ENCODE measurements at regions not wholly inside any gene's neighbourhood (a gene's known extent, or its start where the extent isn't known, plus 50 kb on each side); places are given as distances from the start of the nearest gene placed in this dataset.

DNA sequence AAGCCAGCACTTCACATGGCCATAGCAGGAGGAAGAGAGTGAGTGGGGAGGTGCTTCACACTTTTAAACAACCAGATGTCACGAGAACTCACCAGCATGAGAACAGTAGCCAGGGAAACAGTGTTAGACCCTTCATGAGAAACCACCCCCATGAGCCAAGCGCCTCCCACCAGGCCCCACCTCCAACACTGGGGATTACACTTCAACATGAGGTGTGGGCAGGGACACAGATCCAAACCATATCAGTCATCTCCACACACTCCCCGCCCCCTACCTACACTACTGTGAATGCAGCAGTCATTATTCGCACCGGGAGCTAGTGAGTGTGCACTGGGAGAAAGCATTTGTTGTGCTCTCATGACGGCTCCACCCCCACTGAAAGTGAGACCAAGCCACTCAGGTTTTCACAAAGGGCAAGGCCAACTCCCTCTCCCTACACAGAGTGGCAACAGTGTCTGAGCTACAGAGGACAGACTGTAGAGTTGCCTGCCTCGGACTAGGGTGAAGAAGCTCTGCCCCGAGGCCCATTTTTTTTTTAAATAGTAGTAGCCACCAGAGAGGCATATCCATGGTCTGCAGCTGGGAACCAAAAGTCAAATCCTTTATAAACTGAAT is 125.6 kb downstream of the BARHL2 start:
- H3K4me2 ChIP-seq (ENCODE audit: low read length) = no peak overlapping the region
- no peak overlapping the region for H2AFZ ChIP-seq (ENCODE audit: low read depth, low read length)
- TF ChIP-seq, protein P1, sequence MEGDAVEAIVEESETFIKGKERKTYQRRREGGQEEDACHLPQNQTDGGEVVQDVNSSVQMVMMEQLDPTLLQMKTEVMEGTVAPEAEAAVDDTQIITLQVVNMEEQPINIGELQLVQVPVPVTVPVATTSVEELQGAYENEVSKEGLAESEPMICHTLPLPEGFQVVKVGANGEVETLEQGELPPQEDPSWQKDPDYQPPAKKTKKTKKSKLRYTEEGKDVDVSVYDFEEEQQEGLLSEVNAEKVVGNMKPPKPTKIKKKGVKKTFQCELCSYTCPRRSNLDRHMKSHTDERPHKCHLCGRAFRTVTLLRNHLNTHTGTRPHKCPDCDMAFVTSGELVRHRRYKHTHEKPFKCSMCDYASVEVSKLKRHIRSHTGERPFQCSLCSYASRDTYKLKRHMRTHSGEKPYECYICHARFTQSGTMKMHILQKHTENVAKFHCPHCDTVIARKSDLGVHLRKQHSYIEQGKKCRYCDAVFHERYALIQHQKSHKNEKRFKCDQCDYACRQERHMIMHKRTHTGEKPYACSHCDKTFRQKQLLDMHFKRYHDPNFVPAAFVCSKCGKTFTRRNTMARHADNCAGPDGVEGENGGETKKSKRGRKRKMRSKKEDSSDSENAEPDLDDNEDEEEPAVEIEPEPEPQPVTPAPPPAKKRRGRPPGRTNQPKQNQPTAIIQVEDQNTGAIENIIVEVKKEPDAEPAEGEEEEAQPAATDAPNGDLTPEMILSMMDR (IDR thresholded peaks at IDR 0.05; ENCODE audit: insufficient read depth, low read depth, low read length) = no peak
- TF ChIP-seq EZH2 (IDR thresholded peaks at IDR 0.05; ENCODE audit: insufficient read depth, low read length) = no peak
- Mint-ChIP-seq H3K27ac (ENCODE audit: unreplicated experiment) (no peak overlapping the region), H3K4me3 (ENCODE audit: unreplicated experiment) (no peak overlapping the region), H3K9me3 (ENCODE audit: unreplicated experiment) (peaks cover 7% of the 10 kb centered on the region), H3K4me1 (ENCODE audit: low read depth, unreplicated experiment) (no peaks in the 10 kb centered on the region), H3K36me3 (ENCODE audit: low read depth, unreplicated experiment) (no peaks in the 10 kb centered on the region), H3K27me3 (ENCODE audit: low read depth, unreplicated experiment) (peaks cover 3% of the 10 kb centered on the region)
- no peaks in the 10 kb centered on the region for H3K36me3 ChIP-seq (ENCODE audit: insufficient read depth, low read length)
- no peak overlapping the region for H3K27ac ChIP-seq (ENCODE audit: low read depth, low read length)
- H3K9me3 ChIP-seq (ENCODE audit: insufficient read depth, low read depth, low read length) = no peaks in the 10 kb centered on the region
- no peaks in the 10 kb centered on the region for H3K79me2 ChIP-seq (ENCODE audit: insufficient read depth, low read length)
- H3K4me3 ChIP-seq (ENCODE audit: insufficient read depth, low read depth, low read length) = no peak overlapping the region
- FAIRE-seq (no peak), DNase-seq (ENCODE audit: low read depth) (no peak)
- H4K20me1 ChIP-seq (ENCODE audit: insufficient read depth, low read length) = no peaks in the 10 kb centered on the region
- no peak overlapping the region for H3K9ac ChIP-seq (ENCODE audit: low read length)
- H3K27me3 ChIP-seq (ENCODE audit: insufficient read depth, low read length) = no peaks in the 10 kb centered on the region
- no peaks in the 10 kb centered on the region for H3K4me1 ChIP-seq (ENCODE audit: insufficient read depth, low read length)

DNA sequence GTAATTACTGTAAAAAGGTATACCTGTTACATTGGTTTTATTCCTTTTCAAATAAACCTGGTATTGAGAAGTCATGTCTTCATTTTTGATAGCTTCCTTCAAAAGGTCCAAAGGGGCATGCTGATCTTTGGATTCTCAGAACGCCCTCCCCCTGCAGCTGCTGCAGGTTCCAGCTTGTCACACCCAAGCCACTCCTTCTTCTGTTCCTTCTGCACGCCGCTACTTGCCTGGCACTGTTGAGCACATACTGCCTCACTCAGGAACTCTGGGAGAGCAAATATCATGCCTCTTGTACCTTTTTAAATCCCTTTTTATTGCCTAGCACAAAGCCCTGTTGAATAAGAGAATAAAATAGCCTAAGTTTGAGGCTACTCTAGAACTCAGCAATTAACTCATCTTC is 136.9 kb downstream of the BARHL2 start:
- no peak overlapping the region for H3K9ac ChIP-seq (ENCODE audit: low read length)
- Mint-ChIP-seq H3K27ac (ENCODE audit: unreplicated experiment) (no peak overlapping the region), H3K36me3 (ENCODE audit: low read depth, unreplicated experiment) (peaks cover 3% of the 10 kb centered on the region), H3K4me3 (ENCODE audit: unreplicated experiment) (no peak overlapping the region), H3K27me3 (ENCODE audit: low read depth, unreplicated experiment) (peaks cover 3% of the 10 kb centered on the region), H3K9me3 (ENCODE audit: unreplicated experiment) (peaks cover 4% of the 10 kb centered on the region), H3K4me1 (ENCODE audit: low read depth, unreplicated experiment) (no peaks in the 10 kb centered on the region)
- H3K4me1 ChIP-seq (ENCODE audit: insufficient read depth, low read length) = no peaks in the 10 kb centered on the region
- H4K20me1 ChIP-seq (ENCODE audit: insufficient read depth, low read length) = no peaks in the 10 kb centered on the region
- no peak overlapping the region for H3K27ac ChIP-seq (ENCODE audit: low read depth, low read length)
- H3K36me3 ChIP-seq (ENCODE audit: insufficient read depth, low read length) = no peaks in the 10 kb centered on the region
- no peak overlapping the region for H3K4me2 ChIP-seq (ENCODE audit: low read length)
- H3K4me3 ChIP-seq (ENCODE audit: insufficient read depth, low read depth, low read length) = no peak overlapping the region
- H3K27me3 ChIP-seq (ENCODE audit: insufficient read depth, low read length) = no peaks in the 10 kb centered on the region
- H3K79me2 ChIP-seq (ENCODE audit: insufficient read depth, low read length) = no peaks in the 10 kb centered on the region
- TF ChIP-seq, protein P1 (IDR thresholded peaks at IDR 0.05; ENCODE audit: insufficient read depth, low read depth, low read length) = no peak
- TF ChIP-seq EZH2 (IDR thresholded peaks at IDR 0.05; ENCODE audit: insufficient read depth, low read length) = no peak
- no peak for DNase-seq (ENCODE audit: low read depth)
- no peak for FAIRE-seq
- H3K9me3 ChIP-seq (ENCODE audit: insufficient read depth, low read depth, low read length) = no peaks in the 10 kb centered on the region
- H2AFZ ChIP-seq (ENCODE audit: low read depth, low read length) = no peak overlapping the region

DNA sequence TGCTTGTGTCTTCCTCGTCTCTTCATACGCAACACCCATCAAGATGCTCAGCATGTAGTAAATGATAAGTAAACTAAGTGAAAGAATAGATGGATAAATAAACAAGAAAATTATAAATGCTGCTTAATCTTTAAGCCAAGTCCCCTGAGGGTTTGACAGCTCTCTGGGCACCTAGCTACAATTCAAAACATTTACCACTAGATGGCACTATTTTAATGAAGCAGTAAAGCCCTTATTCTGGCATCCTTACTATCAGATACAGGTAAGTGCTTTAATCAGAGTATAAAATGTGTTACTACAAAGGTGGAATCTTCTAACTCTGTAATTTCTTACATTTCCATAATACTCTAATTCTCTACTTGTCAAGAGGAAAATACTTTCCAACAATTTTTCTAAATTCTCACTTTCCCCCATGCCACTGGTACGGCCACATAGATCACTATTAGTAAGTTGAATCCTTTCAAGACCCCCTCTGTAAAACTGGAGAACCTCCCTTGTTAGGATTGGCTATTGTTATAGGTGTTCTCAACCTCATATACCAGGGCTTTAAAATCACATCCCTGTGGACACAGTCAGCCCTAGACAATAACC is 137.8 kb downstream of the BARHL2 start:
- no peaks in the 10 kb centered on the region for H3K79me2 ChIP-seq (ENCODE audit: insufficient read depth, low read length)
- peaks cover 3% of the 10 kb centered on the region for H3K27me3 Mint-ChIP-seq (ENCODE audit: low read depth, unreplicated experiment)
- H3K36me3 ChIP-seq (ENCODE audit: insufficient read depth, low read length) = no peaks in the 10 kb centered on the region
- no peak overlapping the region for H3K4me2 ChIP-seq (ENCODE audit: low read length)
- peaks cover 4% of the 10 kb centered on the region for H3K9me3 Mint-ChIP-seq (ENCODE audit: unreplicated experiment)
- H3K27ac Mint-ChIP-seq (ENCODE audit: unreplicated experiment) = no peak overlapping the region
- no peak overlapping the region for H3K9ac ChIP-seq (ENCODE audit: low read length)
- TF ChIP-seq EZH2 (IDR thresholded peaks at IDR 0.05; ENCODE audit: insufficient read depth, low read length) = no peak
- TF ChIP-seq, protein P1 (IDR thresholded peaks at IDR 0.05; ENCODE audit: insufficient read depth, low read depth, low read length) = peak; percentile 64
- H3K4me1 Mint-ChIP-seq (ENCODE audit: low read depth, unreplicated experiment) = no peaks in the 10 kb centered on the region
- H3K9me3 ChIP-seq (ENCODE audit: insufficient read depth, low read depth, low read length) = no peaks in the 10 kb centered on the region
- no peaks in the 10 kb centered on the region for H3K4me1 ChIP-seq (ENCODE audit: insufficient read depth, low read length)
- no peak overlapping the region for H3K27ac ChIP-seq (ENCODE audit: low read depth, low read length)
- H3K4me3 Mint-ChIP-seq (ENCODE audit: unreplicated experiment) = no peak overlapping the region
- DNase-seq (ENCODE audit: low read depth) = peak; percentile 18
- H4K20me1 ChIP-seq (ENCODE audit: insufficient read depth, low read length) = no peaks in the 10 kb centered on the region
- H3K4me3 ChIP-seq (ENCODE audit: insufficient read depth, low read depth, low read length) = no peak overlapping the region
- peak; percentile 81 for FAIRE-seq
- H3K27me3 ChIP-seq (ENCODE audit: insufficient read depth, low read length) = no peaks in the 10 kb centered on the region
- H3K36me3 Mint-ChIP-seq (ENCODE audit: low read depth, unreplicated experiment) = peaks cover 3% of the 10 kb centered on the region
- H2AFZ ChIP-seq (ENCODE audit: low read depth, low read length) = no peak overlapping the region
